ENCODE measurements at regions not wholly inside any gene's neighbourhood (a gene's known extent, or its start where the extent isn't known, plus 50 kb on each side); places are given as distances from the start of the nearest gene placed in this dataset.
"Not testable (repeated sequence)": the region's sequence is repeated elsewhere in the genome, so short reads cannot be mapped to it uniquely, and the experiment has no call there.

GRCh38 chr2:72064197-72064596, 83.5 kb downstream of the CYP26B1 start:
- TF ChIP-seq, protein P1, sequence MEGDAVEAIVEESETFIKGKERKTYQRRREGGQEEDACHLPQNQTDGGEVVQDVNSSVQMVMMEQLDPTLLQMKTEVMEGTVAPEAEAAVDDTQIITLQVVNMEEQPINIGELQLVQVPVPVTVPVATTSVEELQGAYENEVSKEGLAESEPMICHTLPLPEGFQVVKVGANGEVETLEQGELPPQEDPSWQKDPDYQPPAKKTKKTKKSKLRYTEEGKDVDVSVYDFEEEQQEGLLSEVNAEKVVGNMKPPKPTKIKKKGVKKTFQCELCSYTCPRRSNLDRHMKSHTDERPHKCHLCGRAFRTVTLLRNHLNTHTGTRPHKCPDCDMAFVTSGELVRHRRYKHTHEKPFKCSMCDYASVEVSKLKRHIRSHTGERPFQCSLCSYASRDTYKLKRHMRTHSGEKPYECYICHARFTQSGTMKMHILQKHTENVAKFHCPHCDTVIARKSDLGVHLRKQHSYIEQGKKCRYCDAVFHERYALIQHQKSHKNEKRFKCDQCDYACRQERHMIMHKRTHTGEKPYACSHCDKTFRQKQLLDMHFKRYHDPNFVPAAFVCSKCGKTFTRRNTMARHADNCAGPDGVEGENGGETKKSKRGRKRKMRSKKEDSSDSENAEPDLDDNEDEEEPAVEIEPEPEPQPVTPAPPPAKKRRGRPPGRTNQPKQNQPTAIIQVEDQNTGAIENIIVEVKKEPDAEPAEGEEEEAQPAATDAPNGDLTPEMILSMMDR (IDR thresholded peaks at IDR 0.05) = not testable (repeated sequence)
- not testable (repeated sequence) for TF ChIP-seq REST (IDR thresholded peaks at IDR 0.05; ENCODE audit: insufficient read depth in 1 of 2, low read depth in 2 of 2, low read length in 1 of 2); SIN3A (IDR thresholded peaks at IDR 0.05; ENCODE audit: borderline replicate concordance, insufficient read depth, low read depth, low read length)
